CD4-positive, CD25-positive, alpha-beta regulatory T cell (primary cell): ENCODE measurements at regions not wholly inside any gene's neighbourhood (a gene's known extent, or its start where the extent isn't known, plus 50 kb on each side); places are given as distances from the start of the nearest gene placed in this dataset.
"Not testable (repeated sequence)": the region's sequence is repeated elsewhere in the genome, so short reads cannot be mapped to it uniquely, and the experiment has no call there.

ENCODE experiments used
- ATAC-seq, 2 donors: fragments of 150-1000 bp; cut with Tn5 transposase; one replicate each; pipeline ENCODE4 v1.10.0; 2021; ENCODE audit warnings: low read depth in 2 of 2, moderate number of reproducible peaks in 2 of 2, moderate library complexity in 1 of 2
- DNase-seq, 3 donors: peaks; one replicate each; pipeline versions ENCODE4 v3.0.0 to v3.0.0-alpha.2; 2012 to 2022; ENCODE audit warnings: mixed read lengths in 1 of 3
- H3K27ac ChIP-seq: one replicate; pipeline ENCODE4 v1.7.0; 2013; ENCODE audit warnings: mild to moderate bottlenecking, low read length; ENCODE audit not compliant: insufficient read depth, poor library complexity, severe bottlenecking
- H3K27me3 ChIP-seq: one replicate; pipeline ENCODE4 v1.7.0; 2013; ENCODE audit warnings: low read length; ENCODE audit not compliant: control insufficient read depth, insufficient read depth
- H3K36me3 ChIP-seq: one replicate; pipeline ENCODE4 v1.7.0; 2013; ENCODE audit warnings: mild to moderate bottlenecking, low read length, moderate library complexity; ENCODE audit not compliant: control insufficient read depth, insufficient read depth
- H3K4me1 ChIP-seq: 2 replicates; pipeline ENCODE4 v1.7.0; 2013; ENCODE audit warnings: mild to moderate bottlenecking, low read length; ENCODE audit not compliant: insufficient read depth, control insufficient read depth, poor library complexity, severe bottlenecking
- H3K4me3 ChIP-seq: one replicate; pipeline ENCODE4 v1.7.0; 2013; ENCODE audit warnings: low read depth, mild to moderate bottlenecking, low read length, moderate library complexity
- H3K9me3 ChIP-seq, 2 experiments: 1 replicate in 1 of 2; 2 replicates in 1 of 2; pipeline ENCODE4 v1.7.0; 2013; ENCODE audit warnings: low read length in 2 of 2, mild to moderate bottlenecking in 1 of 2, moderate library complexity in 1 of 2; ENCODE audit not compliant: control insufficient read depth in 2 of 2
- H3K27ac Mint-ChIP-seq, 3 donors: one replicate each; pipeline ENCODE4 v1.8.0; 2020 to 2022; ENCODE audit warnings: mild to moderate bottlenecking in 3 of 3, mixed read lengths in 3 of 3, moderate library complexity in 2 of 3
- H3K27me3 Mint-ChIP-seq: one replicate; pipeline ENCODE4 v1.8.0; 2022; ENCODE audit warnings: mild to moderate bottlenecking, mixed read lengths
- H3K36me3 Mint-ChIP-seq: one replicate; pipeline ENCODE4 v1.8.0; 2020; ENCODE audit warnings: mixed read lengths
- H3K4me1 Mint-ChIP-seq, 4 donors: one replicate each; pipeline ENCODE4 v1.8.0; 2020 to 2022; ENCODE audit warnings: mixed read lengths in 4 of 4, mild to moderate bottlenecking in 1 of 4
- H3K4me3 Mint-ChIP-seq, 4 donors: one replicate each; pipeline ENCODE4 v1.8.0; 2020 to 2022; ENCODE audit warnings: mild to moderate bottlenecking in 4 of 4, mixed read lengths in 4 of 4, moderate library complexity in 3 of 4
- H3K9me3 Mint-ChIP-seq, 7 donors: one replicate each; pipeline ENCODE4 v1.8.0; 2020 to 2022; ENCODE audit warnings: mixed read lengths in 7 of 7, mild to moderate bottlenecking in 3 of 7, moderate library complexity in 2 of 7

DNA sequence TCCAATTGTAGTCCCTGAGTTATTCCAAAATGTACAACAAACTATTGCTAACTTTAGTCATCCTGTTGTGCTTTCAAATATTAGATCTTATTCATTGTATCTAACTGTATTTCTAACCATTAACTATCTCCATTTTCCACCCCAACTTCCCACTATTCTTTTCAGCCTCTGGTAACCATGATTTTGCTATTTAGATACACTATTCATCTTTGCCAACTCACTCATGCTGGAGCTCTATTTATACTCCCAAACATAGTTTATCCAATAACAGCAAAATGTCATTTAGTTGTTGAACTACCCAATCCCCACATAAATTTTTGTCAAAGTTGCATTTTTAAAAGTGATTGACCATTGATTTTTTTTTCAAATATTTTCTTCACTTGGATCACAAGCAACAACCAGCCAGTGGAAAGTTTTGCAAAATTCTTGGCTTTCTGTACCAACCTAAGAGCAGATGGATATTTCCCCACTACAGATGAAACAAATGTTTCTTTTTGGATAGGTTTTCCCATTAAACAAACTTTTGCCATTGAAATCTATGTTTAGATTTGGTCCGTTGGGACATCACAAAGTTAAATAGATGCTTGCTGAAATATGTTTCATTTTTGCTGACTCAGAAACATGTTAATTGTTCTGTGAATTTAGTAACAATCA, 866.0 kb downstream of the LTN1 start:
- no peaks in the 10 kb centered on the region for H3K36me3 Mint-ChIP-seq
- ATAC-seq, result no peak
- DNase-seq, result no peak
- H3K4me1 ChIP-seq, result no peaks in the 10 kb centered on the region
- no peak overlapping the region for H3K4me3 Mint-ChIP-seq
- H3K27me3 ChIP-seq, result no peaks in the 10 kb centered on the region
- no peak overlapping the region for H3K27ac ChIP-seq
- H3K36me3 ChIP-seq, result no peaks in the 10 kb centered on the region
- H3K27me3 Mint-ChIP-seq, result no peaks in the 10 kb centered on the region
- no peaks in the 10 kb centered on the region for H3K4me1 Mint-ChIP-seq
- no peak overlapping the region for H3K27ac Mint-ChIP-seq
- peaks cover 0 to 5% (median 0%) of the 10 kb centered on the region in 7 donors for H3K9me3 Mint-ChIP-seq
- H3K4me3 ChIP-seq, result no peak overlapping the region
- H3K9me3 ChIP-seq, result peaks cover 0 to 8% of the 10 kb centered on the region in 2 experiments

GRCh38 chr21:28124541-28124940, 868.1 kb downstream of the LTN1 start:
- peaks cover 0 to 3% (median 1%) of the 10 kb centered on the region in 7 donors for H3K9me3 Mint-ChIP-seq
- Histone ChIP-seq H3K36me3 (no peaks in the 10 kb centered on the region), H3K27me3 (no peaks in the 10 kb centered on the region), H3K27ac (no peak overlapping the region), H3K4me3 (no peak overlapping the region), H3K4me1 (no peaks in the 10 kb centered on the region), H3K9me3 (no peaks in the 10 kb centered on the region)
- no peaks in the 10 kb centered on the region for H3K4me1 Mint-ChIP-seq
- no peak overlapping the region for H3K4me3 Mint-ChIP-seq
- no peaks in the 10 kb centered on the region for H3K27me3 Mint-ChIP-seq
- no peak for DNase-seq
- H3K36me3 Mint-ChIP-seq, result no peaks in the 10 kb centered on the region
- no peak for ATAC-seq
- H3K27ac Mint-ChIP-seq, result no peak overlapping the region

DNA sequence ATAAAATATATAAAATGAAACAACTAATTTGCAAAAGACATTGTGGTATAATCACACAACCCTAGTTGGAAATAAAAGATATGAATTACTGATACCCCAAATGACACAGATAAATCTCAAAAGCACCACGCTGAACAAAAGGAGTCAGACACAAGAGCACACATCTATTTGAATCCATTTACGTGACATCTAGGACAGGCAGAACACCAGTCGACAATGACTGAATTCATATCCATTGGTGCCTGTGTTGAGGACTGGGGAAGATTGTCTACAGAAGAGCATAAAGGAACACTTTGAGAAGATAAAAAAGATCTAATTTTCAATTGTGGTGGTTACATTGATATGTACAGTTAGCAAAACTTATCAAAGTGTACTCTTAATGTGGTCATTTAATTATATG, 874.1 kb downstream of the LTN1 start:
- Histone ChIP-seq H3K9me3 (no peaks in the 10 kb centered on the region), H3K27me3 (no peaks in the 10 kb centered on the region), H3K27ac (no peak overlapping the region), H3K36me3 (no peaks in the 10 kb centered on the region), H3K4me1 (no peaks in the 10 kb centered on the region), H3K4me3 (no peak overlapping the region)
- Mint-ChIP-seq H3K4me1 (no peaks in the 10 kb centered on the region), H3K9me3 (peaks cover 0 to 8% (median 2%) of the 10 kb centered on the region in 7 donors), H3K36me3 (no peaks in the 10 kb centered on the region), H3K27ac (no peak overlapping the region), H3K27me3 (no peaks in the 10 kb centered on the region), H3K4me3 (no peak overlapping the region)
- ATAC-seq (no peak), DNase-seq (no peak)

DNA sequence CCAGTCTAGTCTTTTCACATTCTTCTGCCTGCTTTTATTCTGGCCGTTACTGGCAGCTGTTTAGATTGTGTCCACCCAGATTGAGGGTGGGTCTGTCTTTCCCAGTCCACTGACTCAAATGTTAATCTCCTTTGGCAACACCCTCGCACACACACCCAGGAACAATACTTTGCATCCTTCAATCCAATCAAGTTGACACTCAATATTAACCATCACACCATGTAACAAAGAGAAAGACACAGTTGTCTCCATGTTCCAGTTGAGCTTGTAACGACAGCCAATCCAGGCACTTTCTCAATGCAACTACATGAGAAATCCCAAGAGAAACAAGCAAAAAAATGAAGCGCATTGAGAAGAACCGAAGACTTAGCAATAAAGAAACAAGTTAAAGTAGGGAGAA, 877.7 kb downstream of the LTN1 start:
- H3K27ac ChIP-seq, H3K36me3 ChIP-seq, DNase-seq, H3K9me3 ChIP-seq, H3K27me3 Mint-ChIP-seq, H3K4me1 Mint-ChIP-seq, ATAC-seq, H3K4me3 Mint-ChIP-seq, H3K27me3 ChIP-seq, H3K9me3 Mint-ChIP-seq, H3K36me3 Mint-ChIP-seq, H3K4me1 ChIP-seq, H3K4me3 ChIP-seq, H3K27ac Mint-ChIP-seq: not testable (repeated sequence)

- Histone ChIP-seq H3K4me1 (no peaks in the 10 kb centered on the region), H3K4me3 (no peak overlapping the region), H3K9me3 (no peaks in the 10 kb centered on the region), H3K27me3 (no peaks in the 10 kb centered on the region), H3K27ac (no peak overlapping the region), H3K36me3 (no peaks in the 10 kb centered on the region)
- Mint-ChIP-seq H3K9me3 (peaks cover 0 to 7% (median 5%) of the 10 kb centered on the region in 7 donors), H3K27ac (no peak overlapping the region), H3K4me1 (no peaks in the 10 kb centered on the region), H3K27me3 (peaks cover 4% of the 10 kb centered on the region), H3K4me3 (no peak overlapping the region), H3K36me3 (no peaks in the 10 kb centered on the region)
- DNase-seq (no peak), ATAC-seq (no peak)
Observed at GRCh38 chr21:28113718-28114117, 879.0 kb downstream of the LTN1 start.

DNA sequence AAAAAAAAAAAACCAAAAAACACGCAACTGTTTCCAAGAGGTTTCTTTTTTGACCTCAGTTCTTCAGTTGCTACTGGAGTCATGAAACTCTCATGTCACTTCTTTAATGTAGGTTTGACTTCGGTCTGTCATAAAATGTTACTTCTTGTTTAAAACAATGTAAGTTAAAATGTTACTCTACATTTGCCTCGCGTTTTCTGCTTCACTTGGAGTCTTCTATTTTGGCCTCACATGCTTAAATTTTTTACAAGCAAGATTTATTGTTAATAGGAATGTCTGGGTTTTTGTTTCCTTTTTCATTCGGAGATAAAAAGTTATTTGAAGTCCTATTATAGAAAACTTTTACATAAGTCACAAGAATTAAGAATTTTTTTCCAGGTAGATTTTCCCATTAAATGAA, 880.2 kb downstream of the LTN1 start:
- no peak overlapping the region for H3K4me3 Mint-ChIP-seq
- peaks cover 4% of the 10 kb centered on the region for H3K27me3 Mint-ChIP-seq
- H3K4me1 ChIP-seq, result no peaks in the 10 kb centered on the region
- no peaks in the 10 kb centered on the region for H3K9me3 ChIP-seq
- H3K27ac ChIP-seq, result no peak overlapping the region
- no peaks in the 10 kb centered on the region for H3K4me1 Mint-ChIP-seq
- no peak overlapping the region for H3K27ac Mint-ChIP-seq
- no peaks in the 10 kb centered on the region for H3K27me3 ChIP-seq
- H3K9me3 Mint-ChIP-seq, result peaks cover 0 to 7% (median 5%) of the 10 kb centered on the region in 7 donors
- H3K36me3 Mint-ChIP-seq, result no peaks in the 10 kb centered on the region
- no peak overlapping the region for H3K4me3 ChIP-seq
- no peak for DNase-seq
- ATAC-seq, result no peak
- no peaks in the 10 kb centered on the region for H3K36me3 ChIP-seq

- ATAC-seq (no peak), DNase-seq (no peak)
- Mint-ChIP-seq H3K4me3 (no peak overlapping the region), H3K36me3 (no peaks in the 10 kb centered on the region), H3K4me1 (no peaks in the 10 kb centered on the region), H3K27ac (no peak overlapping the region), H3K27me3 (peaks cover 4% of the 10 kb centered on the region), H3K9me3 (peaks cover 0 to 8% (median 4%) of the 10 kb centered on the region in 7 donors)
- no peak overlapping the region for H3K4me3 ChIP-seq
- H3K9me3 ChIP-seq, result no peaks in the 10 kb centered on the region
- no peaks in the 10 kb centered on the region for H3K27me3 ChIP-seq
- H3K4me1 ChIP-seq, result no peaks in the 10 kb centered on the region
- H3K27ac ChIP-seq, result no peak overlapping the region
- no peaks in the 10 kb centered on the region for H3K36me3 ChIP-seq
Observed at GRCh38 chr21:28111151-28111619, 881.5 kb downstream of the LTN1 start.

- no peak for DNase-seq
- no peak overlapping the region for H3K4me3 Mint-ChIP-seq
- peaks cover 4% of the 10 kb centered on the region for H3K27me3 Mint-ChIP-seq
- no peaks in the 10 kb centered on the region for H3K4me1 Mint-ChIP-seq
- peaks cover 0 to 8% (median 2%) of the 10 kb centered on the region in 7 donors for H3K9me3 Mint-ChIP-seq
- H3K27ac ChIP-seq, result no peak overlapping the region
- H3K4me3 ChIP-seq, result no peak overlapping the region
- no peaks in the 10 kb centered on the region for H3K36me3 Mint-ChIP-seq
- no peak overlapping the region for H3K27ac Mint-ChIP-seq
- ATAC-seq, result no peak
- H3K9me3 ChIP-seq, result no peaks in the 10 kb centered on the region
- H3K27me3 ChIP-seq, result no peaks in the 10 kb centered on the region
- no peaks in the 10 kb centered on the region for H3K4me1 ChIP-seq
- no peaks in the 10 kb centered on the region for H3K36me3 ChIP-seq
Observed at GRCh38 chr21:28110716-28111115, 882.0 kb downstream of the LTN1 start.
